ENCODE measurements at regions not wholly inside any gene's neighbourhood (a gene's known extent, or its start where the extent isn't known, plus 50 kb on each side); places are given as distances from the start of the nearest gene placed in this dataset.
"Not testable (repeated sequence)": the region's sequence is repeated elsewhere in the genome, so short reads cannot be mapped to it uniquely, and the experiment has no call there.

DNA sequence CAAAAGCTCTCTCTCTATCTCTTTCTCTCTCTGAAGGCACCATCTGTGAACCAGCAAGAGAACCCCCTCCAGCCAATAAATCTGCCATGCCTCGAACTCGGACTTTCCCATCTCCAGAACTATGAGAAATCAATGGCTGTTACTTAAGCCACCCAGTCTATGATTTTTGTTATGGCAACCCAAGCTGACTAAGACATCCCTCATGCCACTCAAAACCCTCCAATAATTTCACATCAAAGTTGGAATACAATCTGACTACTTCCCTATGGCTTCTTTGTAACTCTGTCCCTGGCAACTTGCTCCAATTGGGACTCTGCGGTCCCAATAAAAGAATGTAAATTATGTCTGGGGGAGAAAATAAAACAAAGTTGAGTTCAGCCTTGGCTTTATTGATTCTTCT lies 265.7 kb downstream of the SHOX start:
- DNase-seq (ENCODE audit: low read depth in 3 of 3), result no peak

GRCh38 chrX:889966-890651 lies 259.5 kb downstream of the SHOX start:
- DNase-seq (ENCODE audit: low read depth in 3 of 3), result no peak

- not testable (repeated sequence) for DNase-seq (ENCODE audit: low read depth in 3 of 3)
Observed at GRCh38 chrX:887724-888123, 257.1 kb downstream of the SHOX start.

DNA sequence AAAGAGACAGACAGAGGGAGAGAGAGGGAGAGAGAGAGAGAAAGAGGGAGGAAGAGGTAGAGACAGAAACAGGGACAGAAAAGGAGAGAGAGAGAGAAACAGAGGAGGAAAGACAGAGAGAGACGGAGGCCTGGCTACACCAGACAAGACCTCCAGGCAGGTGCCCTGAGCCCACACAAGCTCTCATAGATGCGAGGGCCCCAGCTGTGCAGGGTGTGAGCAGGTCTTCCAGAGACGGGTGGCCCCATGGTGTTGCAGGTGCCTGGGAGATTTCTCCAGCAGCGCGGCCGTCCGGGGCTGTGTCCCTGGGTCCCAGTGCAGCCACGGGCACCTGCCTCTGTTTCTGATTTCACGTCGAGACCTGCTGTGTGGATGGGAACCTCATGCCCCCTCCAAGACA lies 253.0 kb downstream of the SHOX start:
- no peak for DNase-seq (ENCODE audit: low read depth in 3 of 3)

GRCh38 chrX:879756-880698 lies 249.4 kb downstream of the SHOX start:
- DNase-seq (ENCODE audit: low read depth in 3 of 3), result not testable (repeated sequence)

DNA sequence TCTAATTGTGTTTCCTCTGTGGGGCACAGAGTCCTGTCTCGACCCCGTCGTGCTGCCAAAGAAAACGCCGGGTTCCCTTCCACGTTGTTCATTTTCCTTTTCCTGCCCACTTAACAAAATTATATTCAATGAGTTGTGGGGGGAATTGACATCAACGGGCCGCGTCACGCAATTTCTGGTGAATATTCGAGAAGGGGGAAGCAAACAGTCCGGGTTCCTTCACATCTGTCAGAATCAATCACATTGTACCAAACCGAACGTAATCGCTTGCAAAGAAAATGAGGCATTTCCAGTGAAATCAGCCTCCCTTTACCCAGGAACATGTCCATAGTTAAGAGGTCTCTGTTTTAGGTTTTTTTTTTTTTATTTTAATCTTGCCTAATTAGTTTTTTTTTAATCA lies 243.5 kb downstream of the SHOX start:
- DNase-seq (ENCODE audit: low read depth in 3 of 3), result no peak

- DNase-seq (ENCODE audit: low read depth in 3 of 3), result no peak
Observed at GRCh38 chrX:873016-873415, 242.4 kb downstream of the SHOX start.

DNA sequence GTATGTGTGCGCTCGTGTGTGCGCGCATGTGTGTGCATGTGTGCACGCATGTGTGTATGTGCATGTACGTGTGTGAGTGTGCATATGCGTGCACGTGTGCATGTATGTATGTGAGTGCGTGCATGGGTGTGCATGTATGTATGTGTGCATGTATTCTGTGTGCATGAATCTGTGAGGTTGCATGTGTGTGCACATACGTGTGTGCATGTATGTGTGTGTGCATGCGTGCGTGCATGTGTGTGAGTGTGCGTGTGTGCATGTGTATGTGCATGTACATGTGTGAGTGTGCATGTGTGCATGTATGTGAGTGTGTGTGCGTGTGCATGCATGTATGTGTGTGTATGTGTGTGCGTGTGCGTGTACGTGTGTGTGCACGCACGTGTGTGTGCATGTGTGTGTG lies 241.5 kb downstream of the SHOX start:
- no peak for DNase-seq (ENCODE audit: low read depth in 3 of 3)

- DNase-seq (ENCODE audit: low read depth in 3 of 3), result no peak
Observed at GRCh38 chrX:871626-872025, 241.0 kb downstream of the SHOX start.

- no peak for DNase-seq (ENCODE audit: low read depth in 3 of 3)
Observed at GRCh38 chrX:867966-868647, 237.5 kb downstream of the SHOX start.

DNA sequence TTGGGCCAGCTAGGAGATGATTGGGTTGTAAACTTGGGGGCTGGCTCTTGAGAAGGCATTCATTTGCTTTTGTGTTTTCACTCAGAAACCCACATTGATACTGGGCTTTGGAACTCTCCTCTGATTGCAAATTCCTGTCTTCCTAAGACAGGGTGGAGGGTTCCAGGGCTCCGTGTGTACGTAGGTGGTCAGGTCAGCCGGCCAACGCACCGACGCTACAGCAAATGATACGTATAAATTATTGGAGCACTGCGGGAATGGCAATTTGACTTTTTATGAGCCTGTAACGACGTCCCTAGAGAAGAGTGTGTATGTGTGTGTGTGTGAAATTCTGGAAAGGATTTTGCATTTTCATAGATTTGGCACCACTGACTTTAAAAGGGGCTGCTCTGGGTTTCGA lies 236.9 kb downstream of the SHOX start:
- DNase-seq (ENCODE audit: low read depth in 3 of 3), result no peak

DNA sequence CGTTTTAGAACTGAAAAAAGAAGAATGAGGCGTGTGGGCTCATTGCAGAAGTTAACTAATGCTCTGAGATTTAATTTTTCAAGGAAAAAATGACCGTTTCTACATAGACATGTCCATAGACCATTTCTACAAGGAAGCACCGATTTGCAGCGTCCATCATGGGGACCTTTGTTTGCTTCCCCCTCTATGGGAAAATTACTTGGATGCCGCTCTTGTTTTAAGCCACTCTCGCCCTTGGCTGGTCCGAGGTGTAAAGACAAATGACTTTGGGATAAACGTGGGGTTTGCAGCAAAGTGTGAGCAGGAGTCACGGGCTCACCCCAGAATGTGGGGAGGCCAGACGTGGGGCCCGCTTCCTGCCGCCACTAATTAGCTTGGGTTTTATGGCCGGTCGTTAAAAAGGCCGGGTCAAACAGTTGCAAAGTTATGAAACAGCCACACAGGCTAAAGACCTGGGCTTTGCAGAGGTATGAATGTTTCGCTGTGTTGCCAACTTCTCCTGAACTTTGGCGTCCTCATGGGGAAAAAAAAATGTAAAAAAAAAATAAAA lies 235.9 kb downstream of the SHOX start:
- DNase-seq (ENCODE audit: low read depth in 3 of 3), result no peak

DNA sequence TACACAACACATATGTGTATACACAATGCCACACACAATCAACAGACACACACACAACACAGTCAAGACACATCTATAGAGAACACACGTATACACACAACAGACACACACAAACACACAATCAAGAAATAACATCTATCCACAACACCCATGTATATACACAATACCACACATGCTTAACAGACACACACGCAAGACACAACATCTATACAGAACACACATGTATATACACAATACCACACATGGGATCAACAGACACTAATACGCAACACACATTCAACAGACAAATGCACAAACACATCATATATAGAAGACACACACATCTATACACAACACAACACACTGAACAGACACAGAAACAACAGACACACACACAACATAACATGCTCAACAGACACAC lies 234.8 kb downstream of the SHOX start:
- no peak for DNase-seq (ENCODE audit: low read depth in 3 of 3)

- no peak for DNase-seq (ENCODE audit: low read depth in 3 of 3)
Observed at GRCh38 chrX:861921-862320, 231.3 kb downstream of the SHOX start.

- DNase-seq (ENCODE audit: low read depth in 3 of 3), result no peak
Observed at GRCh38 chrX:861340-861890, 230.8 kb downstream of the SHOX start.

DNA sequence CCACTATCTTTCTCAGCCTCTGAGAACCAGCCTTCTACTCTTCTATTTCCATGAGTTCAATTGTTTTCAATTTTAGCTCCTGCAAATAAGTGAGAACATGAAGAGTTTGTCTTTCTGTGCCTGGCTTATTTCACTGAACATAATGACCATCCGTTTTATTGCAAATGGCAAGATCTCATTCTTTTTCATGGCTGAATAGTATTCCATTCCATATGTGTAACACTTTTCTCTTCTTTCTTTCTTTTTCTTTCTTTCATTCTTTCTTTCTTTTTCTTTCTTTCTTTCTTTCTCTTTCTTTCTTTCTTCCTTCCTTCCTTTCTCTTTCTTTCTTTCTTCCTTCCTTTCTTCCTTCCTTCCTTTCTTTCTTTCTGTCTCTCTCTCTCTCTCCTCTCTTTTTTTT lies 228.7 kb downstream of the SHOX start:
- no peak for DNase-seq (ENCODE audit: low read depth in 3 of 3)

DNA sequence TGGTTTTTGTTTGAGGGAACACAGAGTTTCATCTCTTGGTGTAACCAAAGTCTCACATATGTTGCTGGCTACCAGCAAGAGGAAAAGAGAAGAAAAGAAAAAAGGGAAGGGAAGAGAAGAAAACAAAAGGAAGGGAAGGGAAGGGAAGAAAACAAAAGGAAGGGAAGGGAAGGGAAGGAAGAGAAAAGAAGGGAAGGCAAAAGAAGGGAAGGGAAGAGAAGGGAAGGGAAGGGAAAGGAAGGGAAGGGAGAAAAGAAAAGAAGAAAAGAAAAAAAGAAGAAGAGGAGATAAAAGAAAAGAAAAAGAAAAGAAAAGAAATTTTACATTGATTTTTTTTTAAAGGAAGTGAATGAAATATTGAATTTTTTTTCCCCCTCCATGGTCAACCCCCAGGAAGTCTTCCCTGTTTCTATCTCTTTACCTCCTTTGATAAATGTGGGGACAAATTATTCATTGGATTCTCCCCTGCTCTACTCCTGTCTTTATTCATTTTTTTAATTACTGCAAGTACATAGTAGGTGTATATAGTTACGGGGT lies 228.0 kb downstream of the SHOX start:
- DNase-seq (ENCODE audit: low read depth in 3 of 3), result no peak

- DNase-seq (ENCODE audit: low read depth in 3 of 3), result no peak
Observed at GRCh38 chrX:857376-857775, 226.8 kb downstream of the SHOX start.

DNA sequence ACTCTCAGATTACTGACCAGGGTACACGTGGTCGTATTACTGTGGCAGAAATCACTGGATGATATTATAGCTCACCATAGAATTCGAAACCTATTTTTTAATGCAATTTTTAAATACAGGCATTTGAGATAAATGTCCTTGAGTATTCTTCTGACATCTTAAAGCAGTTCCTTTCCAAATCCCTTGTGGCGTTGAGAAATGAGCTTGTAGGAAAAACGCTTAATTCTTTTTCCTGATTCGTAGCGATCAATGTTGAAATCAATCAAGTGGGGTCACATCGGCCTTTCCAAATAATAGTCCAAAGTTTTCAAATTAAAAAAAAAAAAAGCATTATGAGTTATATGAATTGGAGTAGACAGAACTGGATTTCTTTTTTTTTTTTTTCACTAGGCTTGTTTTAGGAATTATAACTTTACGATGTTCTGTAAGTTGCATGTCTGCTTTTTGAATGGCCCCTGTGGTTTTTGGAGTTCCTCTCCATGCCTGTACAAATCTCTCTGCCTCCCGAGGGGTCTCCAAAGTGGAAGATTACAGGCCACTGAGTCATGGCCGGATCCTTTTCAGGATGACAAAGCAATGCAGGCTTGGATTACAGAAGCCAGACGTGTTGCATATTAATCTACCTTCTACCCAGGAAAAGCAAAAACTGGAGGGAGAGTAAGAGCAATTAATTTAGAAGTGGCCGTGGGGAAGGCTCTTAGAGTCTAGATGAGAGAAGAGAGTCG lies 226.1 kb downstream of the SHOX start:
- no peak for DNase-seq (ENCODE audit: low read depth in 3 of 3)

- DNase-seq (ENCODE audit: low read depth in 3 of 3), result no peak
Observed at GRCh38 chrX:853304-853703, 222.7 kb downstream of the SHOX start.

- no peak for DNase-seq (ENCODE audit: low read depth in 3 of 3)
Observed at GRCh38 chrX:850471-850916, 219.9 kb downstream of the SHOX start.
